PC-9 (cell line): ENCODE measurements at regions not wholly inside any gene's neighbourhood (a gene's known extent, or its start where the extent isn't known, plus 50 kb on each side); places are given as distances from the start of the nearest gene placed in this dataset.

Experiments used
- EZH2 ChIP-seq: fragments of 200-600 bp; sonication (generic); IDR thresholded peaks from 2 replicates; pipeline ENCODE4 v1.8.0; 2017; ENCODE audit warnings: antibody characterized with exemption, low read depth
- TF ChIP-seq, protein P1 (sequence below): fragments of 200-600 bp; sonication (generic); conservative IDR thresholded peaks from 2 replicates; pipeline ENCODE4 v1.6.1; 2017; ENCODE audit warnings: mixed run types, antibody characterized with exemption, mild to moderate bottlenecking, moderate library complexity

DNA sequence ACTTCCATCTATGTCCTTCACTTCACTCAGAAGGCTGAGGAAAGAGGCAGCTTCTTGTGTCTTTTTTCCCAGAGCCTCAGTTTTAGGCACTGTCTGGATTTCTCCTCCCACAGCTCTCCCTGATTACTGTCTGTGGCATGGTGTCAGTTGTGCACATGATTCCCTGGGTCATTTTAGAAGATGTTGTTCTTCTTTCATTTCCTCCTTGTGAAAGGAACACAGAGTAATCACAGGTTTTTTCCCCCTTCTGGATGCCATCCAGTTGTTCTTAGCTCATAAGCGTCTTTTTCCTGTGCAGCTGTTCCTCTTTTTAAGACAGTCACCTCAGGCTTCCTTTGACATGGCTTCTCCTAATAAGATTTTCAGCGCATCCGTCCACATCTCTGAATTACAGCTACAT, 212.2 kb downstream of the FAM181B start:
- TF ChIP-seq, protein P1, sequence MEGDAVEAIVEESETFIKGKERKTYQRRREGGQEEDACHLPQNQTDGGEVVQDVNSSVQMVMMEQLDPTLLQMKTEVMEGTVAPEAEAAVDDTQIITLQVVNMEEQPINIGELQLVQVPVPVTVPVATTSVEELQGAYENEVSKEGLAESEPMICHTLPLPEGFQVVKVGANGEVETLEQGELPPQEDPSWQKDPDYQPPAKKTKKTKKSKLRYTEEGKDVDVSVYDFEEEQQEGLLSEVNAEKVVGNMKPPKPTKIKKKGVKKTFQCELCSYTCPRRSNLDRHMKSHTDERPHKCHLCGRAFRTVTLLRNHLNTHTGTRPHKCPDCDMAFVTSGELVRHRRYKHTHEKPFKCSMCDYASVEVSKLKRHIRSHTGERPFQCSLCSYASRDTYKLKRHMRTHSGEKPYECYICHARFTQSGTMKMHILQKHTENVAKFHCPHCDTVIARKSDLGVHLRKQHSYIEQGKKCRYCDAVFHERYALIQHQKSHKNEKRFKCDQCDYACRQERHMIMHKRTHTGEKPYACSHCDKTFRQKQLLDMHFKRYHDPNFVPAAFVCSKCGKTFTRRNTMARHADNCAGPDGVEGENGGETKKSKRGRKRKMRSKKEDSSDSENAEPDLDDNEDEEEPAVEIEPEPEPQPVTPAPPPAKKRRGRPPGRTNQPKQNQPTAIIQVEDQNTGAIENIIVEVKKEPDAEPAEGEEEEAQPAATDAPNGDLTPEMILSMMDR, result no peak
- no peak for TF ChIP-seq EZH2
